Left forelimb (tissue), 1 donor: ENCODE measurements at regions not wholly inside any gene's neighbourhood (a gene's known extent, or its start where the extent isn't known, plus 50 kb on each side); places are given as distances from the start of the nearest gene placed in this dataset.
"Not testable (repeated sequence)": the region's sequence is repeated elsewhere in the genome, so short reads cannot be mapped to it uniquely, and the experiment has no call there.

Experiments
- DNase-seq: peaks from one replicate; pipeline ENCODE4 v3.0.0-alpha.2; 2018; ENCODE audit warnings: low spot score

- DNase-seq = no peak
Observed at GRCh38 chr2:21332993-21333625, 209.3 kb downstream of the TDRD15 start.

- no peak for DNase-seq
Observed at GRCh38 chr2:21333684-21334083, 209.9 kb downstream of the TDRD15 start.

DNA sequence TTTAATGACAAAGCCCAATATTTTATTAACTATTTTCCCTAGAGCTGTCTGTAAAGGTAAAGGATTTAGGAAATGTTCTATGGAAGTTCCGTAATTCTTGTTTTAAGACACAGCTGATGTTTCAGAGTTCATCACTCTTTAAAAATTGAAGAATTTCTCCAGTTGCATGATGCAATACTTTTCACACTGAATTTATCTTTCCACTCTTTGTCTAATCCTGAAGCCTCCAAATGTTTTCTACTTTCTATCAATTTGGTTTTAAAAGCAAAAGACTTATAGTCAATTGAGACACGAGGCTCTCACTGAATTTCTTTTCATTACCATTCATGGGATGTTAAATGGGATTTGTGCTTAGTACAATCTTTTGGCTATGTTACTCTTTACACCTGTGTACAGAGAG is 223.2 kb downstream of the TDRD15 start:
- no peak for DNase-seq

GRCh38 chr2:21353879-21354679 is 230.3 kb downstream of the TDRD15 start:
- no peak for DNase-seq

GRCh38 chr2:21356086-21356856 is 232.5 kb downstream of the TDRD15 start:
- no peak for DNase-seq

DNA sequence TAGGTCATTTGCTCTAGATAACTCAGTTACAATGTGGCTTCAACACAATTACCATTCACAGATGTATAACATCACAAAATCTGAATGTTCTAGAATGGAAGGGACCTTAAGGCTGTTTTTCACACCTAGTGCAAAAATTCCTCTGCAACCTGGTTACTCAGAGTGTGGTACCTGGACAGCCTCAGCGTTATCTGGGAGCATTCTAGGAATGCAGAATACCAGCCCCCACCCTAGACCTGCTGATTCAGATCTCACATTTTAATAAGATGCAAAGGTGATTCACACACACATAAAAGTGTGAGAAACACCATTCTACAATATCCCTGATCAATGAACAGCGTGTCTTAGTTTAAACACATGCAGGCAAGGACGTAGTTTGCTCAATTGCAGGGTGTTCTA is 233.1 kb downstream of the TDRD15 start:
- DNase-seq = no peak

GRCh38 chr2:21358976-21359375 is 235.2 kb downstream of the TDRD15 start:
- no peak for DNase-seq

DNA sequence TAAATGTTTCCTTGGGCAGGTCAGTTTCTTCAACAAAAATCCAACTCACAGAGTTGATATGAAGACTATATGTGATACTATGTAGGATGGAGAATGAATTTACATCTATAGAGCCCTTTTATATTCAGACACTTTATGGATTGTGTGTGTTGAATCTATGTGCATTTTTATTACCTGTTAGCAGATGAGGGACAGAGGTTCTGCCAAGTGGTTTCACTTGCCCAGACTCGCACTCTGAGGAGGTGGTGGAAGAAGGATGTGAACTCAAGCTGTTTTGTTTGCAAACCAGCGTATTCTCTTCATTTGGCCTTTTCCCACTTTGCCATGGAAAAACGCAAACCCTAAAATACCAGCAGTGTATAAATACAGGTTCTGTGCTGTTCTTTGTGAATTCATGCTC is 237.6 kb downstream of the TDRD15 start:
- DNase-seq = no peak

DNA sequence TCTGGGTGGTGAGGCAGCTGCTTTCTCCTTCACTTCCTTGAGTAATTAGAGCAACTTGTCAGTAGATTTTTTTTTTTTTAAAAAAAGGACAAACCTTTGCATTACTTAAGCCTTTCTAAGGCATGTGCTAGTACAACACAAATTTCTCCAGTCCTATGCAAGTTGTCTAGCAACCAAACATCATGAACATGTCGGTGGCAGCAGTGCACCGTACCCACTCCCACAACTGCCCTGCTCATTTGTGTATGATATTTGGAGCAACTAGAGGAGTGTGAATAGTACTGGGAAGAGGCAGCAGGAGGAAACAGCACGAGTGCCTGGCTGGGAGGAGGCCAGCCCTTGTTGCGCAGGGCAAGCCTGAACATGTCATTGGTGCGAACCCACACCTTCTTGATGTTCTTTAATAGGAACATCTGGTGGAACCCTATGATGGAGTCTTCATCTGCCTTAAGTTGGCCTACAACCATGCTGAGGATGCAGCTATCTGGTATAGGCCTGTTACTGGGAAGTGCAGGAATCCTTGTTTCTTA is 238.3 kb downstream of the TDRD15 start:
- DNase-seq = no peak

DNA sequence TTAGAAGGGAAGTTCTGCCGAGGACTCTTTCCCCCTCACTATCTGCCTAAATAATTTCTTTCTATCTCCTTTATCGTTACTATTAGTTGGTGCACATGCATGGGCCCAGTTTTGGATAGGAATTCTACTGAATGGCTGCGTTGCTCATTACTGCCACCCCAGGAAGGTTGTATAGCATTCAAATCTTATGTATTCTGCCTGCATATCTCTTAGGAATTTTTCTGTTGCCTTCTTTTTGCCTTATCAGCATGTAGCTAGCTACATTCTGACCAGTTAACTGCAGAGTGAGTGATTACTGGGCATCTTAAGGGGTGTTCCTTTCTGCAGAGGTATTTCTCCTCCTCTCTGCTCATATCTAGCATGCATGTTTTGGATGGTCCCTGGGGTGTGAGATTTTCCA is 239.6 kb downstream of the TDRD15 start:
- DNase-seq = no peak

- DNase-seq = no peak
Observed at GRCh38 chr2:21367421-21367820, 243.7 kb downstream of the TDRD15 start.

DNA sequence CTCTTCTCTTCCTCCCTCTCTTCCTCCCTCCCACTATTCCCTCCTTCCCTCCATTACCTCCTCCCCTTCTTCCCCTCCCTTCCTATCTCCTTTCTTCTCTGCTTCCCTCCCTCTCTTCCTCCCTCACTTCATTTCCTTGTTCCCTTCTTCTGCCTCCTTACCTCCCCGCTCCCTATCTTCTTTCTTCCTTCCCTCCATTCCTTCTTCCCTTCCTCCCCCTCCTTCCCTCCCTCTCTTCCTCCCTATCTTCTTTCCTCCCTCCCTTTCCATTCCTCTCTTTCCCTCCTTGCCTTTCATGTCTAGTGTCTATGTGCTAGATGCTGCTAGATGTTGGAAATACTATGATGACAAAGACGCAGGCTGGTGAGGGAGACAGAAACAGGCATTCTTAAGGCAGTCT is 246.0 kb downstream of the TDRD15 start:
- no peak for DNase-seq

DNA sequence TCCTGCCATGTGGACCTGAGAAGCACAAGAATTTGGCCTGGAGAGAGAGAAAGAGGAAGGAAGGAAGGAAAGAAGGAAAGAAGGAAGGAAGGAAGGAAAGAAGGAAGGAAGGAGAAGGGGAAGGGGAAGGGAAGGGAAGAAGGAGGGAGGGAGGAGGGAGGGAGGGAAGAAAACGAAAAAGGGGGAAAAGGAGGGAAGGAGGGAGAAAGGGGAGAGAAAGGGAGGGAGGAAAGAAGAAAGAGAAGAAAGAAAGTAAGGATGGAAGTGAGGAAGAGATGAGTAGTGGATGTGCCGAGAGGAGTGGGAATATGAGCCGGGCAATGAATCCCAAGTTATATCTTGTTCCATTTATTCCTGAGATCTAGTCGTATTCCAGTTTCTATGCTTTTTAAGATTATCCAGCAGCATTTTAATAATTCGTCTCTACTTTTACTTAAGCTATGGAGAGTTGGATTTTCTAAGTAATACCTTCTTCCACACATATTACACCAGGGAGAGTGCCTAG is 247.8 kb downstream of the TDRD15 start:
- no peak for DNase-seq

DNA sequence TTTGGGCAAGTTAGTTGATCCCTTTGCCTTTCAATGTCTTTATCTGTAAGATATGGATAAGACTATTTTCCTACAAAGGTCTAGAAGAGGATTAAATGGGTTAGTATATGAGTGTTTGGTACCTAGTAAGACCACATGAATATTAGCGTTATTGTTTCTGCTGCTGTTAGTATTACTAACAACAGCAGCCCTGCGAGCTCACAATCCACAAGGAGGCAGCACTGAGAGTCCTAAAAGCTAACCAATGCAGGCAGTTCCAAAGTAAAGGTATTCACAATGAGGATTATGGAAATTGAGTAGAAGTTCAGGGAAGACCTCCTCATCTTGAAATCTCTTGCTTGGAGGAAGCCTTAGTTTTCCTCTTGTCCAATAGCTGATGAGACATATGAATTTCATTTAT is 248.9 kb downstream of the TDRD15 start:
- DNase-seq = no peak

DNA sequence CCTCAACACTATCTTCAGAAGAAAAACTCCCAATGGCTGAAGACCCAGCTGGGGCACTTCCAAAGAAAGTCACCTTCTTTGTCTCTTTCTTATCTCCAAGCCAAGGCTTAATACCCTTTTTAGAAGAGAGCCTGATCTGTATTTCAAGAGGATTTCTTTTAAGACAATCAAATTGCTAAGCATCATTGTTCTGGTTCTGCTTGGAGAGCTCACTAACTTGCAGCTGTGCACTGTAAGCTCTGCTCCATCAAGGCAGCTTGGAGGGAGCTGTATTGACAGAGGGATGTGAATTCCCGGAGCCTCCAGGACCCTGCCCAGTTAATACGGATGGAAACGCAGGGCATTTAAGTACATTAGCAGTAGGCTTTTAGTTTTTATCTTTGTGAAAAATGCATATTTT is 253.1 kb downstream of the TDRD15 start:
- DNase-seq = no peak

GRCh38 chr2:21379140-21379539 is 255.4 kb downstream of the TDRD15 start:
- no peak for DNase-seq

DNA sequence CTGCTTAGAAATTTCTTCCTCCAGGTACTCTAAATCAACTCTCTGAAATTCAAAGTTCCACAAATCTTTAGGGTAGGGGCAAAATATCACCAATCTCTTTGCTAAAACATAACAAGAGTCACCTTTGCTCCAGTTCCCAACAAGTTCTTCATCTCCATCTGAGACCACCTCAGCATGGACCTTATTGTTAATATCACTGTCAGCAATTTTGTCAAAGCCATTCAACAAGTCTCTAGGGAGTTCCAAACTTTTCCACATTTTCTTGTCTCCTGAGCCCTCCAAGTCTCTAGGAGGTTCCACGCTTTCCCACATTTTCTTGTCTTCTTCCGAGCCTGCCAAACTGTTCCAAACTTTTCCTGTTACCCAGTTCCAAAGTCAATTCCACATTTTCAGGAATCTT is 255.9 kb downstream of the TDRD15 start:
- not testable (repeated sequence) for DNase-seq

GRCh38 chr2:21381421-21381820 is 257.7 kb downstream of the TDRD15 start:
- DNase-seq = no peak

DNA sequence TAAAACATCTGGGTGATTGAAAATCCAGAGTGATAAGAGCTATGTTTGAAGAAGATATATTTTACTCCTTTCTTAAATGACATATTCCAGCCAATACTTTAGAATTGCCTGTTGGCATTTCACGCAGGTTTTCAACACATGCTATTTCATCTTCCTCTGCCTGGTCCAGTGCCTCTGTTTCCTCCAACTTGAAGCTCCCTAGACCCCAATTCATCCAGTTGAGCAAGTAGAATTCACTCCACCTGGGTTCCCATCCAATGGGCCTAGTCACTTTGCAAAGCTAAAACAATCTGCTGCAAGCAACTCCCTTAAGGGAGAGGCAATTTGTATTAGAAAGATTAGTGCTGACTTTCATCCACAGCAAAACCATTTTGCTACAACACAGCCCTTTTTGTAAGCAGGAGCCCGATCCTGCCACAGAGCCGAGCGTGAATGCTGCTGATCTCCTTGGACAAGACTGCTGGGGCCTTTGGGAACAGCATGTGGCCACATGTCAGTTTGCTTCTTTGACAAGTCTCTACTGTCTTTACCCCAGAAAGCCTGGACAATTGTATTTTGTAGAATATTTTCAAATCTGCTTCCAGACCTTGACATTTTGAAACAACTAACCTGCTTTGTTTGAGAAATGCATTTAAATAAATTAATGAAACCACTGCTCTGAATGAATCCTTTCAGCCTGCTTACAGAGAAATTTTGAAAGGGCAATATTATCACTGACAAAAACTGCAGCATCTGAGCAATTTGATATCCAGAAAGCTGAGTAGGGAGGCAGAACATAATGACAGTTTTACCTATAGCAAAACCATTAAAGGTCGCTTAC is 259.1 kb downstream of the TDRD15 start:
- DNase-seq = no peak

DNA sequence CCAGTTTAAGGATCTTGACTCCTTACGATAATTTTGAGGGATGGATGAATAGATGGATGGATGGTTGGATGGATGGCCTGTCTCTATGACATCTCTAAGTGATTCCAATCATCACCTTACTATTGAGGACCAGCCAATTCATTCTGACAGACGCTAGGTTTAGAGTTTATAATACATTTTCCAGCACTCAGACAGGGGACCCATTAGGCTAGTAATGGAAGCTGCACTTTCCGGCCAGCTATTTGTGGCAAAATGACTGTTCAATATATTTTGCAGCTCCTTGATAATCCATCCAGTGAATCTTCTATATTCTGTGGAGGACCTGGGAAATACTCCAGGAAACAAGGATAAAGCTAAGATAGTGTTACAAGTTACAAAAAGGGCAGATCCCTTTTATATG is 262.9 kb downstream of the TDRD15 start:
- no peak for DNase-seq

DNA sequence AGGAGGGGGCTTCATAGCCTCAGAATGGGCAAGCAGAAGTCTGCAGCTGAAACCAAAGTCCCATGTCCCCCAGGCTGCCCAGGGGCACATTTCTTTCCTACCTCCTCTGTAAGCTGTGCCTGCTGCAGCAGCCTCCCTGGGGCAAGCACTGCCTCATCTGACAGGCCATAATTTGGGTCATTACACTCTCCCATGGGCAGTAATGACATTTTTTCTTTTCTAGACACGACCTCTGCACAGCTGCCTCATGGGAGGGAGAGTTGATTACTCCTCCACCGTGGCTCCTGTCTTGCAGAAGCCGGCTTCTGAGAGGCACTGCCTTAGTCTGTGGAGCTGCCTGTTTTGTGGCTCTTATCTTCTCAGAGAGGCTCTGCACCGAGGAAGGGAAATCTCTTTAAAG is 268.9 kb downstream of the TDRD15 start:
- no peak for DNase-seq

GRCh38 chr2:21393173-21393572 is 269.4 kb downstream of the TDRD15 start:
- DNase-seq = no peak
